ENCODE measurements at regions not wholly inside any gene's neighbourhood (a gene's known extent, or its start where the extent isn't known, plus 50 kb on each side); places are given as distances from the start of the nearest gene placed in this dataset.

DNA sequence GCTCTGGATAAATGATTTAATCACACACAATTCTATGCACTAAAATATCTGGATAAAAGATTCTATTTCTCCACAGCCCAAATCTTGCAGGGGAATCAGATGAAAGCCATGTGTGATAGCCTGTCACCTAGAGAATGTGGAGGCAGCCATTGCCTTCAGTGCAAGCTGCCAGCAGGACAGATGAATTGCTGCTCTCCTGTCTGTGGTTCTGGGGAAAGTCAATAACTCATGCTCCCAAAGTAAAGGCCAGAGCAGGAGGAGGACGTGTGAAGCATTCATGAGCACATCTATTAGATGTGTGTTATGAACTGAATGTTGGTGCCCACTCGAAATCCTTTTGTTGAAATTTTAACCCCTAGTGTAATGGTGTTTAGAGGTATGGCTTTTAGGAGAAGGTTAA is 195.1 kb downstream of the RDH14 start:
- Histone ChIP-seq H3K9me2 (ENCODE audit: insufficient read depth) (no peaks in the 10 kb centered on the region), H3K79me2 (ENCODE audit: insufficient read depth) (no peaks in the 10 kb centered on the region), H3K4me2 (ENCODE audit: unreplicated experiment) (no peak overlapping the region), H3K9me3 (ENCODE audit: low read depth) (no peaks in the 10 kb centered on the region), H4K20me1 (ENCODE audit: insufficient read depth) (no peaks in the 10 kb centered on the region), H3K36me3 (ENCODE audit: low read depth) (no peaks in the 10 kb centered on the region), H3K4me1 (ENCODE audit: insufficient read depth) (peaks cover 34% of the 10 kb centered on the region), H2AFZ (no peak overlapping the region), H3K27me3 (replicated peaks; ENCODE audit: insufficient read depth) (no peaks in the 10 kb centered on the region), H3K27ac (no peak overlapping the region), H3K9ac (no peak overlapping the region), H3K4me3 (no peak overlapping the region), H3F3A (ENCODE audit: insufficient read depth) (peaks cover 30% of the 10 kb centered on the region)
- in situ Hi-C loops (cut with MboI) = no loop called here
- 60 to 73% methylated on average over 2 of the region's 2 CpGs for WGBS, 2 experiments (ENCODE audit: low coverage in 1 of 2, low lambda C conversion rate in 2 of 2, missing lambda C conversion rate in 2 of 2)
- TF ChIP-seq EZH2phosphoT487 (IDR thresholded peaks at IDR 0.05; ENCODE audit: insufficient read depth, low read depth) = no peak
- no peak for TF ChIP-seq EZH2 (IDR thresholded peaks at IDR 0.05; ENCODE audit: insufficient read depth, poor library complexity, severe bottlenecking)
- DNase-seq = no peak

DNA sequence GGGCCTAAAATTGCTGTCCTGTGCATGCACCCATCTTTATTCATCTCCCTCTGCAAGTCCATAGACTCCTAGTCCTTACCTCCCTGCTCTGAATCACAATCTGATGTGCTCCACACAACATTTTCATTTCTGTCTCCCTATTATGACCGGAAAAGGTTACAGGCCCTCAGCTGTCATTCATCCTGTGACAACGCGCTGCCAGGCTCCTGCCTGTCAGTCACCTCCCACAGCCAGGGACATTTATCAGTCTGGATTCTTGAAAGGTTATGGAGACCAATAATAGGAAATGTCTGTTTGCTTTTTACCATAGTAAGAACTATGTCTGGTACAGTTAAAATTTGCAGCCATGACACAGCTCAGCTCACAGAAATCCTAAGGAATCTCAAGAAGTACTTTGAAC is 197.1 kb downstream of the RDH14 start:
- in situ Hi-C loops (cut with MboI) = no loop called here
- no peak for DNase-seq
- no peak overlapping the region for H3K4me2 ChIP-seq (ENCODE audit: unreplicated experiment)

GRCh38 chr2:18362696-18363095 is 197.8 kb downstream of the RDH14 start:
- no peaks in the 10 kb centered on the region for H4K20me1 ChIP-seq (ENCODE audit: insufficient read depth)
- no peak overlapping the region for H3K9ac ChIP-seq
- no peaks in the 10 kb centered on the region for H3K27me3 ChIP-seq (replicated peaks; ENCODE audit: insufficient read depth)
- no peak overlapping the region for H3K4me3 ChIP-seq
- H3K79me2 ChIP-seq (ENCODE audit: insufficient read depth) = no peaks in the 10 kb centered on the region
- in situ Hi-C loops (cut with MboI) = no loop called here
- WGBS, 2 experiments (ENCODE audit: low coverage in 1 of 2, low lambda C conversion rate in 2 of 2, missing lambda C conversion rate in 2 of 2) = 16 to 28% methylated on average over 1 of the region's 1 CpG
- H3K4me2 ChIP-seq (ENCODE audit: unreplicated experiment) = peak overlapping the region; percentile 14
- no peak overlapping the region for H2AFZ ChIP-seq
- H3K9me2 ChIP-seq (ENCODE audit: insufficient read depth) = no peaks in the 10 kb centered on the region
- peak; percentile 86 for DNase-seq
- H3K9me3 ChIP-seq (ENCODE audit: low read depth) = no peaks in the 10 kb centered on the region
- peak overlapping the region; percentile 25 for H3K27ac ChIP-seq
- H3K4me1 ChIP-seq (ENCODE audit: insufficient read depth) = peaks cover 17% of the 10 kb centered on the region
- 0 out of 2 replicates have a peak, but pooled peaks have one; percentile 48 for TF ChIP-seq EZH2phosphoT487 (IDR thresholded peaks at IDR 0.05; ENCODE audit: insufficient read depth, low read depth)
- no peak for TF ChIP-seq EZH2 (IDR thresholded peaks at IDR 0.05; ENCODE audit: insufficient read depth, poor library complexity, severe bottlenecking)
- H3K36me3 ChIP-seq (ENCODE audit: low read depth) = no peaks in the 10 kb centered on the region
- peaks cover 12% of the 10 kb centered on the region; the same call in 1 of the 2 replicates for H3F3A ChIP-seq (ENCODE audit: insufficient read depth)

More for the DNA sequence above, 197.1 kb downstream of the RDH14 start:
- Histone ChIP-seq H3K4me1 (ENCODE audit: insufficient read depth) (peaks cover 17% of the 10 kb centered on the region), H3K4me3 (no peak overlapping the region), H4K20me1 (ENCODE audit: insufficient read depth) (no peaks in the 10 kb centered on the region), H3K79me2 (ENCODE audit: insufficient read depth) (no peaks in the 10 kb centered on the region), H3K36me3 (ENCODE audit: low read depth) (no peaks in the 10 kb centered on the region), H3K9me2 (ENCODE audit: insufficient read depth) (no peaks in the 10 kb centered on the region), H2AFZ (no peak overlapping the region), H3F3A (ENCODE audit: insufficient read depth) (peaks cover 12% of the 10 kb centered on the region; the same call in 1 of the 2 replicates), H3K27me3 (replicated peaks; ENCODE audit: insufficient read depth) (no peaks in the 10 kb centered on the region), H3K27ac (peak overlapping the region; percentile 0; the same call in 1 of the 2 replicates), H3K9me3 (ENCODE audit: low read depth) (no peaks in the 10 kb centered on the region), H3K9ac (no peak overlapping the region)
- TF ChIP-seq EZH2 (IDR thresholded peaks at IDR 0.05; ENCODE audit: insufficient read depth, poor library complexity, severe bottlenecking) = no peak
- TF ChIP-seq EZH2phosphoT487 (IDR thresholded peaks at IDR 0.05; ENCODE audit: insufficient read depth, low read depth) = no peak
- 83 to 86% methylated on average over 3 of the region's 3 CpGs for WGBS, 2 experiments (ENCODE audit: low coverage in 1 of 2, low lambda C conversion rate in 2 of 2, missing lambda C conversion rate in 2 of 2)

GRCh38 chr2:18357537-18357936 is 202.9 kb downstream of the RDH14 start:
- no peaks in the 10 kb centered on the region for H3K36me3 ChIP-seq (ENCODE audit: low read depth)
- H3K9me3 ChIP-seq (ENCODE audit: low read depth) = no peaks in the 10 kb centered on the region
- no peak for DNase-seq
- no peaks in the 10 kb centered on the region for H3K27me3 ChIP-seq (replicated peaks; ENCODE audit: insufficient read depth)
- H4K20me1 ChIP-seq (ENCODE audit: insufficient read depth) = no peaks in the 10 kb centered on the region
- TF ChIP-seq EZH2phosphoT487 (IDR thresholded peaks at IDR 0.05; ENCODE audit: insufficient read depth, low read depth) = no peak
- TF ChIP-seq EZH2 (IDR thresholded peaks at IDR 0.05; ENCODE audit: insufficient read depth, poor library complexity, severe bottlenecking) = no peak
- H3K9ac ChIP-seq = no peak overlapping the region
- H3K27ac ChIP-seq = no peak overlapping the region
- no peaks in the 10 kb centered on the region for H3K9me2 ChIP-seq (ENCODE audit: insufficient read depth)
- 76 to 78% methylated on average over 2 of the region's 2 CpGs for WGBS, 2 experiments (ENCODE audit: low coverage in 1 of 2, low lambda C conversion rate in 2 of 2, missing lambda C conversion rate in 2 of 2)
- no peak overlapping the region for H3K4me3 ChIP-seq
- no peak overlapping the region for H3K4me2 ChIP-seq (ENCODE audit: unreplicated experiment)
- H2AFZ ChIP-seq = no peak overlapping the region
- peaks cover 6% of the 10 kb centered on the region for H3K4me1 ChIP-seq (ENCODE audit: insufficient read depth)
- peaks cover 4% of the 10 kb centered on the region; the same call in 1 of the 2 replicates for H3F3A ChIP-seq (ENCODE audit: insufficient read depth)
- H3K79me2 ChIP-seq (ENCODE audit: insufficient read depth) = no peaks in the 10 kb centered on the region
- in situ Hi-C loops (cut with MboI) = no loop called here

- WGBS, 2 experiments (ENCODE audit: low coverage in 1 of 2, low lambda C conversion rate in 2 of 2, missing lambda C conversion rate in 2 of 2) = 60 to 68% methylated on average over 2 of the region's 2 CpGs
Observed at GRCh38 chr2:18356676-18357075, 203.8 kb downstream of the RDH14 start.

More at GRCh38 chr2:18356676-18357075, 203.8 kb downstream of the RDH14 start:
- Histone ChIP-seq H3K4me2 (ENCODE audit: unreplicated experiment) (no peak overlapping the region), H3K27me3 (replicated peaks; ENCODE audit: insufficient read depth) (no peaks in the 10 kb centered on the region), H3K9me2 (ENCODE audit: insufficient read depth) (no peaks in the 10 kb centered on the region), H3K79me2 (ENCODE audit: insufficient read depth) (no peaks in the 10 kb centered on the region), H3K36me3 (ENCODE audit: low read depth) (no peaks in the 10 kb centered on the region), H3K4me1 (ENCODE audit: insufficient read depth) (no peaks in the 10 kb centered on the region), H2AFZ (no peak overlapping the region), H4K20me1 (ENCODE audit: insufficient read depth) (no peaks in the 10 kb centered on the region), H3K9ac (no peak overlapping the region), H3F3A (ENCODE audit: insufficient read depth) (no peaks in the 10 kb centered on the region), H3K27ac (no peak overlapping the region), H3K4me3 (no peak overlapping the region), H3K9me3 (ENCODE audit: low read depth) (no peaks in the 10 kb centered on the region)
- peak; percentile 56 for DNase-seq
- in situ Hi-C loops (cut with MboI) = no loop called here
- TF ChIP-seq EZH2 (IDR thresholded peaks at IDR 0.05; ENCODE audit: insufficient read depth, poor library complexity, severe bottlenecking) = no peak

Measured in GM23248 (cell line).